H9 (cell line): ENCODE measurements at regions not wholly inside any gene's neighbourhood (a gene's known extent, or its start where the extent isn't known, plus 50 kb on each side); places are given as distances from the start of the nearest gene placed in this dataset.

Source experiments
- DNase-seq: peaks from one replicate; pipeline ENCODE4 v3.0.0-alpha.2; 2017
- H2AFZ ChIP-seq: one replicate; pipeline ENCODE4 v1.6.1; 2013; ENCODE audit warnings: mild to moderate bottlenecking, low read length, control low read depth, moderate library complexity
- H2AK5ac ChIP-seq: 2 replicates; pipeline ENCODE4 v1.6.1; 2013; ENCODE audit warnings: low read length, control low read depth, mixed read lengths; ENCODE audit not compliant: insufficient read length
- H2BK120ac ChIP-seq: one replicate; pipeline ENCODE4 v1.6.1; 2013; ENCODE audit warnings: low read depth, mild to moderate bottlenecking, low read length, control low read depth, inconsistent platforms; ENCODE audit not compliant: poor library complexity, severe bottlenecking
- H2BK12ac ChIP-seq: 2 replicates; pipeline ENCODE4 v1.6.1; 2013; ENCODE audit warnings: low read length, control low read depth, mixed read lengths, low read depth; ENCODE audit not compliant: insufficient read length
- H2BK15ac ChIP-seq: 2 replicates; pipeline ENCODE4 v1.6.1; 2013; ENCODE audit warnings: low read depth, low read length, control low read depth
- H2BK20ac ChIP-seq: one replicate; pipeline ENCODE4 v1.6.1; 2013; ENCODE audit warnings: low read depth, mild to moderate bottlenecking, low read length, control low read depth, inconsistent platforms; ENCODE audit not compliant: poor library complexity, severe bottlenecking
- H2BK5ac ChIP-seq: 2 replicates; pipeline ENCODE4 v1.6.1; 2013; ENCODE audit warnings: low read length, control low read depth, mixed read lengths; ENCODE audit not compliant: insufficient read length
- H3K14ac ChIP-seq: 2 replicates; pipeline ENCODE4 v1.6.1; 2013; ENCODE audit warnings: low read length, control low read depth; ENCODE audit not compliant: insufficient read depth
- H3K18ac ChIP-seq: 2 replicates; pipeline ENCODE4 v1.6.1; 2013; ENCODE audit warnings: low read depth, mild to moderate bottlenecking, mixed read lengths, low read length, control low read depth; ENCODE audit not compliant: insufficient read length
- H3K23ac ChIP-seq: 2 replicates; pipeline ENCODE4 v1.6.1; 2013; ENCODE audit warnings: low read length, control low read depth, mixed read lengths, low read depth; ENCODE audit not compliant: insufficient read length
- H3K23me2 ChIP-seq: 2 replicates; pipeline ENCODE4 v1.6.1; 2013; ENCODE audit warnings: low read depth, mild to moderate bottlenecking, mixed read lengths, low read length, control low read depth; ENCODE audit not compliant: insufficient read length, poor library complexity, severe bottlenecking
- H3K27ac ChIP-seq: 2 replicates; pipeline ENCODE4 v1.5.1; 2013; ENCODE audit warnings: low read length, control low read depth, mixed read lengths, low read depth; ENCODE audit not compliant: insufficient read length
- H3K27me3 ChIP-seq: 2 replicates; pipeline ENCODE4 v1.6.1; 2013; ENCODE audit warnings: low read length, control low read depth, inconsistent platforms; ENCODE audit not compliant: insufficient read depth
- H3K4ac ChIP-seq: 2 replicates; pipeline ENCODE4 v1.6.1; 2013; ENCODE audit warnings: low read depth, mild to moderate bottlenecking, control low read depth, inconsistent platforms, low read length, moderate library complexity
- H3K4me1 ChIP-seq: 2 replicates; pipeline ENCODE4 v1.6.1; 2013; ENCODE audit warnings: low read length, control low read depth, inconsistent platforms; ENCODE audit not compliant: insufficient read depth
- H3K4me2 ChIP-seq: 2 replicates; pipeline ENCODE4 v1.6.1; 2013; ENCODE audit warnings: low read length, control low read depth, mixed read lengths; ENCODE audit not compliant: insufficient read length, insufficient read depth
- H3K56ac ChIP-seq: 2 replicates; pipeline ENCODE4 v1.6.1; 2013; ENCODE audit warnings: low read depth, mild to moderate bottlenecking, mixed read lengths, low read length, control low read depth; ENCODE audit not compliant: insufficient read length
- H3K79me1 ChIP-seq: 2 replicates; pipeline ENCODE4 v1.6.1; 2013; ENCODE audit warnings: low read depth, mild to moderate bottlenecking, moderate library complexity, low read length, control low read depth, inconsistent platforms; ENCODE audit not compliant: insufficient read depth, poor library complexity, severe bottlenecking
- H3K79me2 ChIP-seq: 2 replicates; pipeline ENCODE4 v1.6.1; 2013; ENCODE audit warnings: low read length, control low read depth, inconsistent platforms; ENCODE audit not compliant: insufficient read depth
- H3K9ac ChIP-seq: 2 replicates; pipeline ENCODE4 v1.6.1; 2013; ENCODE audit warnings: low read length, control low read depth, mixed read lengths; ENCODE audit not compliant: insufficient read length; ENCODE audit errors: extremely low read depth
- H3K9me3 ChIP-seq: one replicate; pipeline ENCODE4 v1.6.1; 2013; ENCODE audit warnings: low read depth, low read length, inconsistent platforms; ENCODE audit not compliant: control insufficient read depth
- H3T11ph ChIP-seq: one replicate; pipeline ENCODE4 v1.6.1; 2013; ENCODE audit warnings: mild to moderate bottlenecking, low read length, control low read depth, inconsistent platforms
- H4K20me1 ChIP-seq: one replicate; pipeline ENCODE4 v1.6.1; 2013; ENCODE audit not compliant: control insufficient read depth, insufficient read length, insufficient read depth
- H4K5ac ChIP-seq: 2 replicates; pipeline ENCODE4 v1.6.1; 2013; ENCODE audit warnings: low read depth, mild to moderate bottlenecking, mixed read lengths, low read length, control low read depth; ENCODE audit not compliant: insufficient read length
- H4K8ac ChIP-seq: replicated peaks from 2 replicates; pipeline ENCODE4 v1.6.1; 2013; ENCODE audit warnings: low read length, control low read depth, mixed read lengths, low read depth; ENCODE audit not compliant: insufficient read length
- H4K91ac ChIP-seq: 2 replicates; pipeline ENCODE4 v1.6.1; 2013; ENCODE audit warnings: low read depth, mild to moderate bottlenecking, moderate library complexity, mixed read lengths, low read length, control low read depth; ENCODE audit not compliant: insufficient read length
- H3K27ac Mint-ChIP-seq, 3 experiments: 2 replicates in 2 of 3; 3 replicates in 1 of 3; pipeline ENCODE4 v1.8.0; 2020 to 2021; ENCODE audit warnings: mixed read lengths in 3 of 3, mild to moderate bottlenecking in 1 of 3, moderate library complexity in 1 of 3
- H3K27me3 Mint-ChIP-seq: 2 replicates; pipeline ENCODE4 v1.8.0; 2021; ENCODE audit warnings: low read depth, mild to moderate bottlenecking, moderate library complexity, mixed read lengths
- H3K36me3 Mint-ChIP-seq, 3 experiments: 2 replicates in 2 of 3; 3 replicates in 1 of 3; pipeline ENCODE4 v1.8.0; 2020 to 2021; ENCODE audit warnings: low read depth in 3 of 3, mixed read lengths in 3 of 3; ENCODE audit not compliant: insufficient read depth in 1 of 3
- H3K4me1 Mint-ChIP-seq, 2 experiments: 2 replicates each; pipeline ENCODE4 v1.8.0; 2020; ENCODE audit warnings: mixed read lengths in 2 of 2
- H3K4me3 Mint-ChIP-seq, 2 experiments: 2 replicates in 1 of 2; 3 replicates in 1 of 2; pipeline ENCODE4 v1.8.0; 2020 to 2021; ENCODE audit warnings: mild to moderate bottlenecking in 2 of 2, mixed read lengths in 2 of 2, moderate library complexity in 1 of 2
- H3K9me3 Mint-ChIP-seq, 2 experiments: 2 replicates in 1 of 2; 3 replicates in 1 of 2; pipeline ENCODE4 v1.8.0; 2020; ENCODE audit warnings: mild to moderate bottlenecking in 2 of 2, mixed read lengths in 2 of 2, moderate library complexity in 1 of 2
- WGBS: extraction: QIAGEN DNeasy Blood & Tissue Kit; methylation state at CpG from one replicate; pipeline ENCODE4 v1.1.7; 2013; ENCODE audit warnings: missing lambda C conversion rate, low lambda C conversion rate, mixed read lengths; ENCODE audit not compliant: insufficient read length; ENCODE audit errors: extremely low coverage; 5-methylcytosine and 5-hydroxymethylcytosine counted together
- TF ChIP-seq, protein P1 (sequence below): fragments of 200-600 bp; sonication (generic); conservative IDR thresholded peaks from 3 replicates; pipeline ENCODE4 v1.8.0; 2021; ENCODE audit warnings: antibody characterized with exemption, mild to moderate bottlenecking

DNA sequence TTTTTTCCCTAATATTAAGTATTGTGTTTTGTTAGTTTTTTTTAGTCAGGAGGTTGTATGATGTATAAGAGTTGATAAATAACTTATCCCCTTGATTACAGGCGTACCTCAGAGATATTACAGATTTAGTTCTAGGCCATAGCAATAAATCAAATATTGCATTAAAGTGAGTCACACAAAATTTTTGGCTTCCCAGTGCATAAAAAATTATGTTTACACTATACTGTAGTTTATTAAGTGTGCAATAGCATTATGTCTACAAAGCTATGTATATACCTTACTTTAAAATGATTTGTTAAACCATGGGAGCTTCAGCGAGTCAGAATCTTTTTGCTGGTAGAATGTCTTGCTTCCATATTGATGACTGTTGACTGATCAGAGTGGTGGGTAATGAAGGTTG, 1180.6 kb upstream of the CDH18 start:
- H3K9me3 ChIP-seq: no peaks in the 10 kb centered on the region
- Mint-ChIP-seq H3K4me1 (peaks cover 10 to 11% of the 10 kb centered on the region in 2 experiments; a peak in 2 of 4 replicates), H3K36me3 (no peaks in the 10 kb centered on the region), H3K9me3 (no peaks in the 10 kb centered on the region; a peak in 1 of 5 replicates), H3K27ac (no peak overlapping the region), H3K27me3 (no peaks in the 10 kb centered on the region), H3K4me3 (no peak overlapping the region)
- no peak overlapping the region for H4K5ac ChIP-seq
- no peaks in the 10 kb centered on the region for H3K79me2 ChIP-seq
- H2BK120ac ChIP-seq: no peak overlapping the region
- no peak overlapping the region for H3K56ac ChIP-seq
- H2BK12ac ChIP-seq: no peak overlapping the region
- no peaks in the 10 kb centered on the region for H3K27me3 ChIP-seq
- H3K14ac ChIP-seq: no peak overlapping the region
- H3K79me1 ChIP-seq: no peaks in the 10 kb centered on the region
- no peaks in the 10 kb centered on the region for H4K20me1 ChIP-seq
- H3K23ac ChIP-seq: no peak overlapping the region
- H3K18ac ChIP-seq: no peak overlapping the region
- H3K9ac ChIP-seq: no peak overlapping the region
- no peak overlapping the region for H3K27ac ChIP-seq
- H4K91ac ChIP-seq: no peak overlapping the region
- TF ChIP-seq, protein P1, sequence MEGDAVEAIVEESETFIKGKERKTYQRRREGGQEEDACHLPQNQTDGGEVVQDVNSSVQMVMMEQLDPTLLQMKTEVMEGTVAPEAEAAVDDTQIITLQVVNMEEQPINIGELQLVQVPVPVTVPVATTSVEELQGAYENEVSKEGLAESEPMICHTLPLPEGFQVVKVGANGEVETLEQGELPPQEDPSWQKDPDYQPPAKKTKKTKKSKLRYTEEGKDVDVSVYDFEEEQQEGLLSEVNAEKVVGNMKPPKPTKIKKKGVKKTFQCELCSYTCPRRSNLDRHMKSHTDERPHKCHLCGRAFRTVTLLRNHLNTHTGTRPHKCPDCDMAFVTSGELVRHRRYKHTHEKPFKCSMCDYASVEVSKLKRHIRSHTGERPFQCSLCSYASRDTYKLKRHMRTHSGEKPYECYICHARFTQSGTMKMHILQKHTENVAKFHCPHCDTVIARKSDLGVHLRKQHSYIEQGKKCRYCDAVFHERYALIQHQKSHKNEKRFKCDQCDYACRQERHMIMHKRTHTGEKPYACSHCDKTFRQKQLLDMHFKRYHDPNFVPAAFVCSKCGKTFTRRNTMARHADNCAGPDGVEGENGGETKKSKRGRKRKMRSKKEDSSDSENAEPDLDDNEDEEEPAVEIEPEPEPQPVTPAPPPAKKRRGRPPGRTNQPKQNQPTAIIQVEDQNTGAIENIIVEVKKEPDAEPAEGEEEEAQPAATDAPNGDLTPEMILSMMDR: no peak
- H2BK15ac ChIP-seq: no peak overlapping the region
- H3K4ac ChIP-seq: no peak overlapping the region
- no peak overlapping the region for H2AK5ac ChIP-seq
- no peak overlapping the region for H3T11ph ChIP-seq
- no peak overlapping the region for H2BK5ac ChIP-seq
- no peaks in the 10 kb centered on the region; the same call in 1 of the 2 replicates for H3K4me1 ChIP-seq
- no peak overlapping the region for H4K8ac ChIP-seq
- no peaks in the 10 kb centered on the region for H3K23me2 ChIP-seq
- no peak overlapping the region for H2BK20ac ChIP-seq
- H3K4me2 ChIP-seq: no peak overlapping the region
- H2AFZ ChIP-seq: no peak overlapping the region
- DNase-seq: no peak
- WGBS: no CpG with 5 or more reads among the region's 2 CpGs
